Upper lobe of left lung (tissue), 6 donors: ENCODE measurements at regions not wholly inside any gene's neighbourhood (a gene's known extent, or its start where the extent isn't known, plus 50 kb on each side); places are given as distances from the start of the nearest gene placed in this dataset.
A peak's percentile ranks its signal among the peaks of the same experiment; 100 is the strongest.

ENCODE experiments used
- ATAC-seq, 2 donors: fragments of 200-7000 bp; cut with Tn5 transposase; one replicate each; pipeline ENCODE4 v1.9.1; 2022; ENCODE audit warnings: mild to moderate bottlenecking in 2 of 2, moderate library complexity in 2 of 2; ENCODE audit not compliant: low FRiP score in 2 of 2
- DNase-seq, 2 donors: peaks; one replicate each; pipeline ENCODE4 v3.0.0-alpha.2; 2019 to 2020
- H3K27ac ChIP-seq, 4 donors: fragments of 200-600 bp; sonication (generic); one replicate each; pipeline ENCODE4 v1.5.1; 2016 to 2019
- H3K27me3 ChIP-seq, 4 donors: fragments of 200-600 bp; sonication (generic); one replicate each; pipeline ENCODE4 v1.5.1; 2017 to 2019
- H3K36me3 ChIP-seq, 4 donors: fragments of 200-600 bp; sonication (generic); one replicate each; pipeline ENCODE4 v1.5.1; 2016 to 2019
- H3K4me1 ChIP-seq, 4 donors: fragments of 200-600 bp; sonication (generic); one replicate each; pipeline ENCODE4 v1.5.1; 2018 to 2019
- H3K4me3 ChIP-seq, 4 donors: fragments of 200-600 bp; sonication (generic); one replicate each; pipeline ENCODE4 v1.5.1; 2017 to 2019; ENCODE audit warnings: mild to moderate bottlenecking in 2 of 4, moderate library complexity in 1 of 4
- H3K9me3 ChIP-seq, 4 donors: fragments of 200-600 bp; sonication (generic); one replicate each; pipeline ENCODE4 v1.5.1; 2018 to 2019
- EP300 ChIP-seq, 4 donors: sonication (generic); formaldehyde crosslinking; IDR thresholded peaks; one replicate each; pipeline ENCODE4 v1.5.1; 2017; ENCODE audit warnings: antibody characterized with exemption in 4 of 4, control low read depth in 2 of 4
- POLR2A ChIP-seq, 4 donors: fragments of 450-650 bp; IDR thresholded peaks; one replicate each; pipeline ENCODE4 v1.5.1; 2016 to 2017; ENCODE audit warnings: antibody characterized with exemption in 4 of 4, mild to moderate bottlenecking in 2 of 4
- POLR2AphosphoS5 ChIP-seq, 2 donors: sonication (generic); formaldehyde crosslinking; IDR thresholded peaks; one replicate each; pipeline ENCODE4 v1.5.1; 2017; ENCODE audit warnings: antibody characterized with exemption in 2 of 2
- WGBS, 2 donors: methylation state at CpG; one replicate each; pipeline ENCODE4 v1.1.5; 2017 to 2018; 5-methylcytosine and 5-hydroxymethylcytosine counted together
- TF ChIP-seq, protein P1 (sequence below), 6 experiments: fragments of 450-650 bp in 4 of 6; fragments of 200-600 bp in 2 of 6; sonication (generic) in 2 of 6; IDR thresholded peaks; one replicate each; pipeline ENCODE4 v1.5.1; 2016 to 2019; ENCODE audit warnings: antibody characterized with exemption in 6 of 6
- donor health status: DM: no; HTN: no; CAD: no; lungs with moderate emphysema.
- donor health status: DM: no; HTN: yes; CAD: no; lungs with severe emphysema.

DNA sequence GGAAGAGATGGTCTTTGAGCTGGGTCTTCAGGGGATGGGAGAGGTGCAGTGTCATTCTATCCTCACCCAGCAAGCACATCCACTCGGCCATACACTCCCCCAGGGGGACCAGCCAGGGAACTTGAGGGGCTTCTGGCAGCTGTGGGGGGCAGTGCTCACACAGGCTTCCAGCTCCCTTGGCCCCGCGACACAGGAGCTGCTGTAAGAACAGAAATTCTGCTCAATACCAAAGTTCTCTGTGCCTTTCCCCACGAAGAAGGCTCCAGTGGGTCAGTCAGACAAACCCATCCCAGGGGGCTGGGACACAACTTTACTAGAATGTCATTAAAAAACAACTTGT, 289.1 kb upstream of the RTL1 start:
- WGBS, 2 donors, result 78 to 87% methylated on average over 4 of the region's 4 CpGs
- H3K9me3 ChIP-seq, result no peaks in the 10 kb centered on the region
- H3K27me3 ChIP-seq, result no peaks in the 10 kb centered on the region
- H3K4me3 ChIP-seq, result no peak overlapping the region
- TF ChIP-seq POLR2A (IDR thresholded peaks at IDR 0.05), result no peak
- TF ChIP-seq EP300 (IDR thresholded peaks at IDR 0.05), result no peak
- TF ChIP-seq, protein P1, sequence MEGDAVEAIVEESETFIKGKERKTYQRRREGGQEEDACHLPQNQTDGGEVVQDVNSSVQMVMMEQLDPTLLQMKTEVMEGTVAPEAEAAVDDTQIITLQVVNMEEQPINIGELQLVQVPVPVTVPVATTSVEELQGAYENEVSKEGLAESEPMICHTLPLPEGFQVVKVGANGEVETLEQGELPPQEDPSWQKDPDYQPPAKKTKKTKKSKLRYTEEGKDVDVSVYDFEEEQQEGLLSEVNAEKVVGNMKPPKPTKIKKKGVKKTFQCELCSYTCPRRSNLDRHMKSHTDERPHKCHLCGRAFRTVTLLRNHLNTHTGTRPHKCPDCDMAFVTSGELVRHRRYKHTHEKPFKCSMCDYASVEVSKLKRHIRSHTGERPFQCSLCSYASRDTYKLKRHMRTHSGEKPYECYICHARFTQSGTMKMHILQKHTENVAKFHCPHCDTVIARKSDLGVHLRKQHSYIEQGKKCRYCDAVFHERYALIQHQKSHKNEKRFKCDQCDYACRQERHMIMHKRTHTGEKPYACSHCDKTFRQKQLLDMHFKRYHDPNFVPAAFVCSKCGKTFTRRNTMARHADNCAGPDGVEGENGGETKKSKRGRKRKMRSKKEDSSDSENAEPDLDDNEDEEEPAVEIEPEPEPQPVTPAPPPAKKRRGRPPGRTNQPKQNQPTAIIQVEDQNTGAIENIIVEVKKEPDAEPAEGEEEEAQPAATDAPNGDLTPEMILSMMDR (IDR thresholded peaks at IDR 0.05), result no peak
- TF ChIP-seq POLR2AphosphoS5 (IDR thresholded peaks at IDR 0.05), result no peak
- no peak overlapping the region for H3K27ac ChIP-seq
- H3K36me3 ChIP-seq, result no peaks in the 10 kb centered on the region
- ATAC-seq (no peak), DNase-seq (no peak)
- H3K4me1 ChIP-seq, result no peaks in the 10 kb centered on the region

DNA sequence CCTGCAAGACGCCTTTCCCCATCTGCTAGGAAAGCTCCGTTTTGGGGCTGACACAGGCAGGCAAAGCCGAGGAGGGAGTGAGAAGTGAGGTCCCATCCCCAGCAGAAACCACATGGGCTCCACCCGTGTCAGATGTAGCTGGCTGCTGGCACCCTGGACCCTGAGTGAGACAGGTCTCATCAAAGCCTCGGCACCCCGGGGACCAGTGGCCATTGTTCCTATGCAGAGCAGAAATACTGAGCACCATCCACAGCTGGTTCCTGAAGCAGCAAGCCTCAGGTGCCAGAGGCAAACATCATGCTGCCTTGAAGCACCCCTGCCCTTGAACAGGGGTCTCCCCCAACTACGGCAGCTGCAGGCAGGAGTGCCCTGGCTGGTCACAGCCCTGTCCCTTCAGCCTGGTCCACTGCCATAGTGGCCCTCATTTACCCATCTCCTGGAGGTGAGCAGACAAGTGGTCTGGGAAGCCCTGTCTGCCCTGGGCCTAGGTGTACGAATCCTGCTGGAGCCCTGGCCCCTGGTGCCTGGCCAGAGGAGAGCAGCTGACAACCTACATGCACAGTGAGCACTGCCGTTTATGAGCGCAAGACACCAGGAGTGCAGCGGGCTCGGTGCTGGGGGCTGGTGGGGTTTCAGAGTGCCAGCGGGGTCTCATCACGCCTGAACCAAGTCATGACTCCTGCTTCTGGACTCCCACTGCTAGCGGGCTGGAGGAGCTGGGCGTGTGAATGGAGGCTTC, 289.8 kb upstream of the RTL1 start:
- Histone ChIP-seq H3K27me3 (no peaks in the 10 kb centered on the region), H3K9me3 (no peaks in the 10 kb centered on the region), H3K27ac (no peak overlapping the region), H3K4me1 (no peaks in the 10 kb centered on the region), H3K36me3 (no peaks in the 10 kb centered on the region), H3K4me3 (no peak overlapping the region)
- ATAC-seq, result no peak
- peak in 1 of 2 donors; percentile 61 for DNase-seq
- 84 to 88% methylated on average over 4 to 13 of the region's 16 CpGs for WGBS, 2 donors
- no peak for TF ChIP-seq EP300 (IDR thresholded peaks at IDR 0.05)
- TF ChIP-seq, protein P1 (IDR thresholded peaks at IDR 0.05), result no peak
- no peak for TF ChIP-seq POLR2A (IDR thresholded peaks at IDR 0.05)
- no peak for TF ChIP-seq POLR2AphosphoS5 (IDR thresholded peaks at IDR 0.05)

DNA sequence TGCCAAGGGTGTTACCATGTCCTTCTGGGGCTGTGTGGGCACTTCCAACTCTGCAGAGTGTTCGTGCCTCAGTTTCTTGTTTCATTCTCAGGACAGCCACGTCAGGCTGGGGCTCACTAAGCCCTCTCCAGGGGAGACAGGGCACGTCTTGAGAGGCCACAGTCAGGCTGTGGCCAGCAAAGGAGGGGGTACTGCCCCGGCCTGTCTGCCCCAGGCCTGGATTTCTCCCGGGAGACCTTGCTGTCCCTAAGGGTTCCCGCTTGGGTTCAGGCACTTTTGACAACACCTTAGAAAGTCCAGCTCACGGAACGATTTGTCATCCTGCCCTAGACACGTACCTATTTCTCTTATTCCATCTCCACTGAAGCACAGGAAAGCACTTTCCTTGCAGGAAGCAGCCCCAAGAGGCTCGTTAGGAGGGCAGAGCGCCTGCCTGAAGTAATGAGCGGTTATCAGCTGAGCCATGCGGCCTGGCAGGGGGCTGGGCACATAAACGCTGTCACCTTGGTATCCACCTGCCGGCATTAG, 290.4 kb upstream of the RTL1 start:
- WGBS, 2 donors, result 64 to 73% methylated on average over 7 to 12 of the region's 15 CpGs

GRCh38 chr14:101194373-101195308, 291.1 kb upstream of the RTL1 start:
- Histone ChIP-seq H3K36me3 (no peaks in the 10 kb centered on the region), H3K4me3 (no peak overlapping the region), H3K9me3 (no peaks in the 10 kb centered on the region), H3K4me1 (no peaks in the 10 kb centered on the region), H3K27ac (no peak overlapping the region), H3K27me3 (no peaks in the 10 kb centered on the region)
- no peak for TF ChIP-seq POLR2AphosphoS5 (IDR thresholded peaks at IDR 0.05)
- no peak for TF ChIP-seq POLR2A (IDR thresholded peaks at IDR 0.05)
- TF ChIP-seq, protein P1 (IDR thresholded peaks at IDR 0.05), result no peak
- TF ChIP-seq EP300 (IDR thresholded peaks at IDR 0.05), result no peak
- ATAC-seq (no peak), DNase-seq (peak in 1 of 2 donors; percentile 64)
- 82 to 93% methylated on average over 5 to 20 of the region's 20 CpGs for WGBS, 2 donors

More for the DNA sequence above, 290.4 kb upstream of the RTL1 start:
- TF ChIP-seq POLR2A (IDR thresholded peaks at IDR 0.05) (no peak), POLR2AphosphoS5 (IDR thresholded peaks at IDR 0.05) (no peak), EP300 (IDR thresholded peaks at IDR 0.05) (no peak)
- TF ChIP-seq, protein P1 (IDR thresholded peaks at IDR 0.05), result no peak
- Histone ChIP-seq H3K27ac (no peak overlapping the region), H3K36me3 (no peaks in the 10 kb centered on the region), H3K4me1 (no peaks in the 10 kb centered on the region), H3K9me3 (no peaks in the 10 kb centered on the region), H3K4me3 (no peak overlapping the region), H3K27me3 (no peaks in the 10 kb centered on the region)
- no peak for DNase-seq
- ATAC-seq, result no peak
